ENCODE measurements at regions not wholly inside any gene's neighbourhood (a gene's known extent, or its start where the extent isn't known, plus 50 kb on each side); places are given as distances from the start of the nearest gene placed in this dataset.

GRCh38 chr12:73083736-73084135 is 811.6 kb downstream of the TRHDE start:
- WGBS, 5 donors, result 56 to 78% (median 71%) methylated on average over 1 of the region's 1 CpG
- Histone ChIP-seq H3K4me1 (no peaks in the 10 kb centered on the region), H3K4me3 (no peak overlapping the region), H3K9me3 (peaks cover 0 to 32% (median 6%) of the 10 kb centered on the region in 8 donors), H3K27me3 (replicated peaks in 1 of 7) (no peaks in the 10 kb centered on the region), H3K27ac (no peak overlapping the region), H3K36me3 (no peaks in the 10 kb centered on the region)
- DNase-seq, result no peak
- TF ChIP-seq CTCF (IDR thresholded peaks at IDR 0.05 in 8 of 11, conservative IDR thresholded peaks at IDR 0.05 in 3 of 11), result no peak
- no peak for TF ChIP-seq POLR2A (IDR thresholded peaks at IDR 0.05)
- no peak for TF ChIP-seq POLR2AphosphoS5 (IDR thresholded peaks at IDR 0.05)
- intact Hi-C loops (cut with DNase I; ENCODE audit: low total_unique reads), result no loop called here

- 52 to 80% (median 61%) methylated on average over 2 of the region's 2 CpGs for WGBS, 5 donors
- H3K4me3 ChIP-seq, result no peak overlapping the region
- no peaks in the 10 kb centered on the region for H3K27me3 ChIP-seq (replicated peaks in 1 of 7)
- H3K27ac ChIP-seq, result no peak overlapping the region
- DNase-seq, result no peak
- no peak for TF ChIP-seq POLR2A (IDR thresholded peaks at IDR 0.05)
- no peak for TF ChIP-seq CTCF (IDR thresholded peaks at IDR 0.05 in 8 of 11, conservative IDR thresholded peaks at IDR 0.05 in 3 of 11)
- H3K36me3 ChIP-seq, result no peaks in the 10 kb centered on the region
- H3K4me1 ChIP-seq, result no peaks in the 10 kb centered on the region
- H3K9me3 ChIP-seq, result no peaks in the 10 kb centered on the region
- intact Hi-C loops (cut with DNase I; ENCODE audit: low total_unique reads), result no loop called here
These were observed 834.1 kb downstream of the TRHDE start for GRCh38 chr12:73106296-73106695.

- H3K27me3 ChIP-seq (replicated peaks in 1 of 7), result no peaks in the 10 kb centered on the region
- DNase-seq, result no peak
- intact Hi-C loops (cut with DNase I; ENCODE audit: low total_unique reads), result no loop called here
- H3K4me1 ChIP-seq, result no peaks in the 10 kb centered on the region
- no peak overlapping the region for H3K27ac ChIP-seq
- no peak for TF ChIP-seq POLR2A (IDR thresholded peaks at IDR 0.05)
- TF ChIP-seq CTCF (IDR thresholded peaks at IDR 0.05 in 8 of 11, conservative IDR thresholded peaks at IDR 0.05 in 3 of 11), result no peak
- TF ChIP-seq POLR2AphosphoS5 (IDR thresholded peaks at IDR 0.05), result no peak
- H3K36me3 ChIP-seq, result no peaks in the 10 kb centered on the region
- H3K9me3 ChIP-seq, result no peaks in the 10 kb centered on the region
- H3K4me3 ChIP-seq, result no peak overlapping the region
- WGBS, 5 donors, result 62 to 80% (median 69%) methylated on average over 1 of the region's 1 CpG
These were observed 834.7 kb downstream of the TRHDE start for GRCh38 chr12:73106896-73107295.

- Histone ChIP-seq H3K36me3 (no peaks in the 10 kb centered on the region), H3K27ac (no peak overlapping the region), H3K9me3 (no peaks in the 10 kb centered on the region), H3K27me3 (replicated peaks in 1 of 7) (no peaks in the 10 kb centered on the region), H3K4me1 (no peaks in the 10 kb centered on the region), H3K4me3 (no peak overlapping the region)
- 87 to 98% (median 91%) methylated on average over 2 of the region's 2 CpGs for WGBS, 5 donors
- TF ChIP-seq POLR2AphosphoS5 (IDR thresholded peaks at IDR 0.05) (no peak), POLR2A (IDR thresholded peaks at IDR 0.05) (no peak), CTCF (IDR thresholded peaks at IDR 0.05 in 8 of 11, conservative IDR thresholded peaks at IDR 0.05 in 3 of 11) (no peak)
- intact Hi-C loops (cut with DNase I; ENCODE audit: low total_unique reads), result no loop called here
- no peak for DNase-seq
These were observed 838.6 kb downstream of the TRHDE start for GRCh38 chr12:73110816-73111215.

Data from spleen (tissue), 11 donors.